Retinal pigment epithelial cell (primary cell): ENCODE measurements at regions not wholly inside any gene's neighbourhood (a gene's known extent, or its start where the extent isn't known, plus 50 kb on each side); places are given as distances from the start of the nearest gene placed in this dataset.

ENCODE experiments used
- DNase-seq: peaks from one replicate; pipeline ENCODE4 v3.0.0-alpha.2; 2010; ENCODE audit warnings: low read depth
- H3K4me3 ChIP-seq: 2 replicates; pipeline ENCODE4 v1.5.1; 2011; ENCODE audit warnings: mild to moderate bottlenecking, low read length, control low read depth, moderate library complexity
- TF ChIP-seq, protein P1 (sequence below): conservative IDR thresholded peaks from 2 replicates; pipeline ENCODE4 v1.5.1; 2011; ENCODE audit warnings: low read depth, low read length, control low read depth, inconsistent platforms

DNA sequence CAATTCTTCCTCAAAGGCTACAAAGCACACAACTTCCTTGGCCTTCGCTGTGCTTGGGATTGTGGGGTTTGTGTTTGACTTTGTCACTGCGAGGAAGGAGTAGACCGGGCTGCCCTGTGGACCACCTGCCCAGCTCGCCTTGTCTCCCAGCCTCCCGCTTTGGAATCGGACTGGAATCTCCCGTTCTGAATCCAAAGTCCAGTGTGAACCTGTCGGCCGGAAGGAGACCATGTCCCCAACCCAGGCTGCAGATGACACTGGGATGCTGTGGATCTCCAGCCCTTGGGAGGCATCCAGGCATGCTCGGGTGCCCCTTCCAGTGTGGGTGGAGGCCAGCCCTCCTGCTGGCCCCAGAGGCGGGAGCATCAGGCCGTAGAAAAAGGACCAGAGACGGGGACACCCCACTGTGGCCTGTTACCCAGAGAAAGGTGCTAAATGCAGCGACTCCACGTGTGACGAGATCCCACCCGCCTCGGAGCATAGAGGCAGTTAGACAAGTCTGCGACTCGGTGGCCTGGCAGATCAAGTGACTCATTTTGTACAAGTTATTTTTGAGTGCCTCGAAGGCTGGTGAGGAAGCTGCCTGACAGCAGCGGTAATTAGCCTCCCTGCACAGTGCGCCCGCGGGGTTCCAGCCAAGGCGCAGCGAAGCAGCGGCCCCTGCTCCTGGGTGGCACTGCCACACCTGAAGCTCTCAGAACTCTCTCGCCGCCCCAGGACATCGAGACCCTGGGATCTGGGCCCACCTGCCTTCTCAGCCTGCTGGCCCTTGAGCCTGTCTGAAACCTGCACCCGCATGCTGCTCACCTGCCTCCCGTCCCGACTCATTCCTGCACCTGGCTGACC, 57.5 kb downstream of the ADRA2C start:
- TF ChIP-seq, protein P1, sequence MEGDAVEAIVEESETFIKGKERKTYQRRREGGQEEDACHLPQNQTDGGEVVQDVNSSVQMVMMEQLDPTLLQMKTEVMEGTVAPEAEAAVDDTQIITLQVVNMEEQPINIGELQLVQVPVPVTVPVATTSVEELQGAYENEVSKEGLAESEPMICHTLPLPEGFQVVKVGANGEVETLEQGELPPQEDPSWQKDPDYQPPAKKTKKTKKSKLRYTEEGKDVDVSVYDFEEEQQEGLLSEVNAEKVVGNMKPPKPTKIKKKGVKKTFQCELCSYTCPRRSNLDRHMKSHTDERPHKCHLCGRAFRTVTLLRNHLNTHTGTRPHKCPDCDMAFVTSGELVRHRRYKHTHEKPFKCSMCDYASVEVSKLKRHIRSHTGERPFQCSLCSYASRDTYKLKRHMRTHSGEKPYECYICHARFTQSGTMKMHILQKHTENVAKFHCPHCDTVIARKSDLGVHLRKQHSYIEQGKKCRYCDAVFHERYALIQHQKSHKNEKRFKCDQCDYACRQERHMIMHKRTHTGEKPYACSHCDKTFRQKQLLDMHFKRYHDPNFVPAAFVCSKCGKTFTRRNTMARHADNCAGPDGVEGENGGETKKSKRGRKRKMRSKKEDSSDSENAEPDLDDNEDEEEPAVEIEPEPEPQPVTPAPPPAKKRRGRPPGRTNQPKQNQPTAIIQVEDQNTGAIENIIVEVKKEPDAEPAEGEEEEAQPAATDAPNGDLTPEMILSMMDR = no peak
- H3K4me3 ChIP-seq = no peak overlapping the region
- no peak for DNase-seq

DNA sequence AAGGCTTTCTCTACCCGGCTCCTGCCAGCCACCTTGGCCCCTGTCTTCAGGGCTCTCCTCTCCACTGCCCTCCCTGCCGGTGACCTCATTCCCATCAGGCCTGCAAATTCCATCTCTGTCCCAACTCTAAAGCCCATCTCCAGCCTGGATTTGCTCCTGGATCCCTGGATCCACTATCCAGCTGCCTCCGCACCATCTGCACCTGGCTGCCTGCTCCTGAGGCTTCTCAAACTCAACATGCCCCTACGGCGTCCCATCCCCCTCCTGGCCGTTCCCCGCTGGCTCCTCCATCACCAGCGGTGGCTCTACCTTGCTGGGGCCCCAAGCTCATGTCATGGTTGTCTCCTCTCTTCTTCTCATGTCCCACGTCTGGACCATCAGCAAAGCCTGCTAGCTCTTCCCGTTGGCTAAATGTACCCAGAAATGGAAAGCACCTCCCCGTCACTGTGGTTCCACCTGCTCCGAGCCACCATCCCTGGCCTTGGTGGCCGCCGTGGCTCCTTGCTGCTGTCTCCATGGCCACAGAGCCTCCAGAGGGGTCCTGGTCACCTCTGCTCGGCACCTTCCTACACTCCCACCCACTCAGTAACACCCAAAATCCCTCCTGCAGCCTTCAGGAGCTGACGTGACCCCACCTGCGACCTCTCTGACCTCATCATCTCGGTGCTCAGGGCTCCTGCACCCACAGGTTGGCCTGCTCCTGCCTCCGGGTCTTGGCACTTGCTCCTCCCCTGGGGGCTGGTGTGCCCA, 58.5 kb downstream of the ADRA2C start:
- DNase-seq = no peak
- no peak overlapping the region for H3K4me3 ChIP-seq
- TF ChIP-seq, protein P1 = no peak

DNA sequence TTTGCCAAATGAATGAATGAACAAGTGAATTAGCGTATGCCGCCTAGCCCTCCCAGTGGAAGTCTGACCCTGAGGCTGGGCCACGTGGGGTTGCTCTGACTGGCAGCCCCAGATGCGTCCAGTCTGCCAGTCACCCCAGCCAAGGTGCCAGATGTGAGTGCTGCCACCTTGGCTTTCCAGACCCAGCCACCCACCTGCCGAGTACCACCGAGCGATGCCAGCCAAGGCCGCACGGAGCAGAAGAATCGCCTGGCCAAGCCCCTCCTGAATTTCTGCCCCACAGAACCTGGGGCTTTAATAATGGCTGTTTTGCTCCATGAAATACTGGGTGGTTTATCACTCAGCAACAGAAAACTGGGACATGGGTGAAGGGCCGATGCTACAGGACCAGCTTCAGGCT, 59.3 kb downstream of the ADRA2C start:
- H3K4me3 ChIP-seq = no peak overlapping the region
- TF ChIP-seq, protein P1 = no peak
- no peak for DNase-seq

DNA sequence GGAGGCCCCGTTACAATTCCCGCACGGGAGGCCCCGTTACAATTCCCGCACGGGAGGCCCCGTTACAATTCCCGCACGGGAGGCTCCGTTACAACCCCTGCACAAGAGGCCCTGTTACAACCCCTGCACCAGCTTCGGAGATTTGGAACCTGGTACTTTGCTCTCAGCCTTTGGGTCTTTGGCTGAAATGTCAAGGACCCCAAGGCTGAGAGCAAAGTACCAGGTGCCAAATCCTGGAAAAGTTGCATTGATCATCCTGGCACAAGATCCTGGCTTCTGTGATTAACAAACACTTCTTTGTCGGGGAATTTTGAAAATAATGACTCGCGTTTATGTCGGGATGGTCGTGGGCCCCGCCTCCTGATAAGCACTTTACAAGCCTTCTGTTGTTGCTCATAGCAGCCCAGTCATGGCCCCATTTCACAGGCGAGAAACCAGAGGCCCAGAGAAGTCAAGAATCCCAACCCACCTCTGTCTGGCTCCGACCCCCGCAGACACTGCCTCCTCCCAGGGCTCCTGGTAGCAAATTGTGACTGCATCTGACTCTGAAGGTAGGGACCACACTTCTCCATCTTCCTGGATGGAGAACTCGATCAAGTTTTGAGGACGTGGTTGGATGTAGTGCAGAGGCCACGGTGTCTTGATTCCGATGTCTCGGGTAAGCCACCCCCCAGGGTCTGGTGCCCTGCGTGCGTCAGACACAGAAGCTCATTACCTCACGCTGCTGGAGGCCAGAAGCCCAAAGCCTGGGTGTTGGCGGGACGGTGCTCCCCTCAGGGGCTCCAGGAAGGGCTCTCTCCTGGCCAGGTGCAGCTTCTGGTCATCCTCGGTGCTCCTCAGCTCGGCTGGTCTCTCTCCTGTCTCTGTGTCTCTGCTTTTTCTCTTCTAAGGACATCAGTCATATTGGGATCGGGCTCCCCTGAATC, 60.3 kb downstream of the ADRA2C start:
- TF ChIP-seq, protein P1 = no peak
- peak; percentile 19 for DNase-seq
- no peak overlapping the region for H3K4me3 ChIP-seq

DNA sequence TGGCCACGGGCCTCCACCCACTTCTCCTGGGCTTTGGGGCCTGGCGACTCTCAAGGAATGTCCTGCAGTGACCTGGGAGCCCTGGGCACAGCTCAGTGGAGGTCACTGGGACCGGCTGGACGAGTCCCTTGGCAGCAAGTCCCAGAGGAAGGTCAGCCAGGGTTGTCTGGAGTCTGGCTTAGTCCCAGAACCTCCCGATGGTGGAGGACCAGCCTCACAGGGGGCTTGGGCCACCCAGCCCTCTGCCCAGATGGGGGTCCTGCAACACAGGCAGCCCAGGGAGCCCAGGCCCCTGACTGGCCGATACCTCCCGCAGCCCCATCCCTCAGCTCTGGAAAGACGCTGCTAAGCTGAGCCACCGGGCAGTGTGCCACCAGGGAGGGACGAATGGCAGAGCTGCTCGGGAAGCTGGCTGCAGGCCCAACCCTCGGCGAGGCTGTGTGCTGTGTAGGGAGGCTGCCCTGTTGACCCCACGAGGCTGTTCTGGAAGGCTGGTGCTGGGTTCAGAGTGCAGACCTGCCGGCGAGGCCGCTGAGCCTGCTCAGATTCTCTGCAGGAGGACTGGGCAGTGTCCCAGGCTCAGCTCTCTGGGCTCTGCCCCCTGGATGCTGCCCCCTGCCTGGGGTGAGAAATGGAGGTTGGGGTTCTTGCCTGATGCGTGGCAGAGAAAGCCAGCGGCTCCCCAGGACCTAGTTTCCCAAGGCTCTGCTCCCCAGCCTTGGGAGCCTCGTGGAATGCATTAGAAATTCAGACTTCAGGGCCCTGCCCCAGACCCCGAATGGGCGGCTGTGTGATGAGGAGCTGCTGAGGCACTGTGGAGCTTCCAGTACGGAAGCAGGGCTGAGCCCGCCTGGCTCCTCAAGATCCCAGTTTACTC, 61.7 kb downstream of the ADRA2C start:
- DNase-seq = peak; percentile 59
- TF ChIP-seq, protein P1 = no peak
- H3K4me3 ChIP-seq = no peak overlapping the region

DNA sequence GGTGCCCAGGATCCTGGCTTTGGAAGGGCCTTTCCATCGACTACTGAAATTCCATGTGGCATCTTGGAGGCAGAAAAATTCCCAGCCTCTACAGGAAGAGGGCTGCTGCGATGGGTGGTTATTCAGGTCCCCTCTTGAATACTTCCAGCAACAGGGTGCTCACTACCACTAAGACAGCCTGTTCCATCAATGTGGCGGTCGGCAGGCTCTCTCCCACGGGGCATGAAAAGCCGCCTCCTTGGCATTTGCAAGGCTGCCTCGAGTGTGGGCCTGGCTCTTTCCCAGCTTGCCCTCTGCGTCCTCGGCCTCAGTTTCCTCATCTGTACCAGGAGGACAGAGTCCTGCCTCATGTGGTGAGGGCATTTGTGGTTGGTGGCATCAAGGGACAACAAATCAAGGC, 62.4 kb downstream of the ADRA2C start:
- TF ChIP-seq, protein P1 = no peak
- DNase-seq = no peak

More for the DNA sequence above, 62.4 kb downstream of the ADRA2C start:
- H3K4me3 ChIP-seq = no peak overlapping the region
